CD14-positive monocyte (primary cell): ENCODE measurements at regions not wholly inside any gene's neighbourhood (a gene's known extent, or its start where the extent isn't known, plus 50 kb on each side); places are given as distances from the start of the nearest gene placed in this dataset.

Experiments used
- DNase-seq, 3 donors: peaks; one replicate each; pipeline ENCODE4 v3.0.0-alpha.2; 2011 to 2022
- H2AFZ ChIP-seq: 2 replicates; pipeline ENCODE4 v1.6.0; 2012; ENCODE audit warnings: mild to moderate bottlenecking, low read depth, low read length, inconsistent platforms; ENCODE audit not compliant: insufficient read depth, poor library complexity, severe bottlenecking
- H3K27ac ChIP-seq, 2 donors: 1 replicate in 1 of 2; 2 replicates in 1 of 2; pipeline ENCODE4 v1.5.1; 2012 to 2013; ENCODE audit warnings: low read length in 2 of 2, control low read depth in 1 of 2, inconsistent platforms in 1 of 2, low read depth in 1 of 2, mild to moderate bottlenecking in 1 of 2
- H3K27me3 ChIP-seq, 2 donors: one replicate each; pipeline versions ENCODE4 v1.6.0 to v1.6.1; 2011 to 2013; ENCODE audit warnings: low read length in 2 of 2; ENCODE audit not compliant: control insufficient read depth in 2 of 2, insufficient read depth in 2 of 2
- H3K36me3 ChIP-seq, 2 donors: replicated peaks in 1 of 2; 1 replicate in 1 of 2; 2 replicates in 1 of 2; pipeline versions ENCODE4 v1.5.1 to v1.6.1; 2012 to 2013; ENCODE audit warnings: low read length in 2 of 2, control low read depth in 1 of 2, inconsistent platforms in 1 of 2, mild to moderate bottlenecking in 1 of 2; ENCODE audit not compliant: insufficient read depth in 2 of 2, control insufficient read depth in 1 of 2
- H3K4me1 ChIP-seq, 2 donors: 1 replicate in 1 of 2; 2 replicates in 1 of 2; pipeline versions ENCODE4 v1.5.1 to v1.6.1; 2012 to 2013; ENCODE audit warnings: low read length in 2 of 2, control low read depth in 1 of 2, inconsistent platforms in 1 of 2, mild to moderate bottlenecking in 1 of 2, moderate library complexity in 1 of 2; ENCODE audit not compliant: insufficient read depth in 2 of 2, control insufficient read depth in 1 of 2
- H3K4me2 ChIP-seq: replicated peaks from 2 replicates; pipeline ENCODE3; 2012; ENCODE audit warnings: low read length, moderate library complexity, mild to moderate bottlenecking; ENCODE audit not compliant: poor library complexity, severe bottlenecking; ENCODE audit errors: extremely low read depth
- H3K4me3 ChIP-seq, 3 experiments: fragments of 200-600 bp in 1 of 3; sonication (generic) in 1 of 3; replicated peaks in 1 of 3; 1 replicate in 2 of 3; 2 replicates in 1 of 3; pipeline ENCODE4 v1.5.1; 2011 to 2013; ENCODE audit warnings: low read length in 3 of 3, mild to moderate bottlenecking in 3 of 3, control low read depth in 2 of 3, low read depth in 2 of 3, inconsistent platforms in 1 of 3, moderate library complexity in 1 of 3
- H3K79me2 ChIP-seq: 2 replicates; pipeline ENCODE4 v1.6.0; 2012; ENCODE audit warnings: mild to moderate bottlenecking, control low read depth, inconsistent platforms, low read length, moderate library complexity; ENCODE audit not compliant: insufficient read depth
- H3K9ac ChIP-seq: 2 replicates; pipeline ENCODE4 v1.6.0; 2017; ENCODE audit warnings: low read length, mild to moderate bottlenecking; ENCODE audit not compliant: insufficient read depth, poor library complexity, severe bottlenecking
- H3K9me3 ChIP-seq, 2 donors: replicated peaks in 1 of 2; 1 replicate in 1 of 2; 2 replicates in 1 of 2; pipeline versions ENCODE4 v1.5.1 to v1.6.1; 2012 to 2013; ENCODE audit warnings: low read length in 2 of 2, control low read depth in 1 of 2; ENCODE audit not compliant: control insufficient read depth in 1 of 2, insufficient read depth in 1 of 2
- H4K20me1 ChIP-seq: 2 replicates; pipeline ENCODE4 v1.6.0; 2012; ENCODE audit warnings: mild to moderate bottlenecking, low read length, control low read depth, moderate library complexity; ENCODE audit not compliant: insufficient read depth
- H3K27ac Mint-ChIP-seq, 7 donors: one replicate each; pipeline ENCODE4 v1.8.0; 2020; ENCODE audit warnings: mild to moderate bottlenecking in 7 of 7, mixed read lengths in 7 of 7, moderate library complexity in 6 of 7, inconsistent platforms in 2 of 7
- H3K27me3 Mint-ChIP-seq, 3 donors: one replicate each; pipeline ENCODE4 v1.8.0; 2021 to 2022; ENCODE audit warnings: low read depth in 3 of 3, mild to moderate bottlenecking in 3 of 3, mixed read lengths in 3 of 3, moderate library complexity in 3 of 3, inconsistent platforms in 1 of 3
- H3K36me3 Mint-ChIP-seq, 2 donors: one replicate each; pipeline ENCODE4 v1.8.0; 2020; ENCODE audit warnings: mixed read lengths in 2 of 2, inconsistent platforms in 1 of 2, mild to moderate bottlenecking in 1 of 2
- H3K4me1 Mint-ChIP-seq: one replicate; pipeline ENCODE4 v1.8.0; 2020; ENCODE audit warnings: mild to moderate bottlenecking, mixed read lengths
- H3K4me3 Mint-ChIP-seq, 2 donors: one replicate each; pipeline ENCODE4 v1.8.0; 2020; ENCODE audit warnings: mild to moderate bottlenecking in 2 of 2, mixed read lengths in 2 of 2, moderate library complexity in 1 of 2
- H3K9me3 Mint-ChIP-seq, 7 donors: one replicate each; pipeline ENCODE4 v1.8.0; 2020 to 2022; ENCODE audit warnings: mixed read lengths in 7 of 7, mild to moderate bottlenecking in 6 of 7, moderate library complexity in 6 of 7, inconsistent platforms in 2 of 7
- CTCF ChIP-seq: fragments of 200-600 bp; IDR thresholded peaks from one replicate; pipeline ENCODE4 v1.8.0; 2022; ENCODE audit warnings: antibody characterized with exemption, mild to moderate bottlenecking
- WGBS: methylation state at CpG from one replicate; pipeline ENCODE4 v1.1.5; 2013; ENCODE audit warnings: missing lambda C conversion rate; ENCODE audit not compliant: insufficient coverage; 5-methylcytosine and 5-hydroxymethylcytosine counted together
- intact Hi-C, 2 donors: fragments of 100-400 bp; cut with micrococcal nuclease; formaldehyde crosslinking; loops; one replicate each; pipeline versions ENCODE4 v1.15.0 to v1.15.1; 2023

GRCh38 chr2:12605936-12606335 is 110.8 kb upstream of the TRIB2 start:
- H3K36me3 ChIP-seq, result no peaks in the 10 kb centered on the region
- Mint-ChIP-seq H3K9me3 (peaks cover 0 to 2% (median 0%) of the 10 kb centered on the region in 7 donors), H3K4me1 (peaks cover 19% of the 10 kb centered on the region), H3K4me3 (no peak overlapping the region), H3K27me3 (peaks cover 2 to 10% (median 2%) of the 10 kb centered on the region in 3 donors), H3K27ac (no peak overlapping the region), H3K36me3 (no peaks in the 10 kb centered on the region)
- H3K4me1 ChIP-seq, result no peaks in the 10 kb centered on the region
- H3K9me3 ChIP-seq, result no peaks in the 10 kb centered on the region
- WGBS, result no CpG with 5 or more reads among the region's 2 CpGs
- no peak overlapping the region for H3K4me3 ChIP-seq
- H2AFZ ChIP-seq, result no peak overlapping the region
- H4K20me1 ChIP-seq, result no peaks in the 10 kb centered on the region
- intact Hi-C loops, result no loop called here
- H3K27ac ChIP-seq, result no peak overlapping the region
- no peaks in the 10 kb centered on the region for H3K79me2 ChIP-seq
- DNase-seq, result no peak
- no peaks in the 10 kb centered on the region for H3K27me3 ChIP-seq
- no peak for TF ChIP-seq CTCF
- no peak overlapping the region for H3K4me2 ChIP-seq
- no peak overlapping the region for H3K9ac ChIP-seq

- no peaks in the 10 kb centered on the region for H3K27me3 ChIP-seq
- H3K36me3 ChIP-seq, result no peaks in the 10 kb centered on the region
- H3K9ac ChIP-seq, result no peak overlapping the region
- no peaks in the 10 kb centered on the region for H3K79me2 ChIP-seq
- H3K27me3 Mint-ChIP-seq, result peaks cover 2 to 10% (median 2%) of the 10 kb centered on the region in 3 donors
- H2AFZ ChIP-seq, result no peak overlapping the region
- no peaks in the 10 kb centered on the region for H3K4me1 ChIP-seq
- WGBS, result 60% methylated on average over 3 of the region's 5 CpGs
- no peak overlapping the region for H3K4me3 ChIP-seq
- peaks cover 19% of the 10 kb centered on the region for H3K4me1 Mint-ChIP-seq
- H3K27ac Mint-ChIP-seq, result no peak overlapping the region
- peaks cover 0 to 2% (median 0%) of the 10 kb centered on the region in 7 donors for H3K9me3 Mint-ChIP-seq
- no peak overlapping the region for H3K4me3 Mint-ChIP-seq
- H4K20me1 ChIP-seq, result no peaks in the 10 kb centered on the region
- H3K4me2 ChIP-seq, result no peak overlapping the region
- no peak for DNase-seq
- intact Hi-C loops, result no loop called here
- TF ChIP-seq CTCF, result no peak
- no peak overlapping the region for H3K27ac ChIP-seq
- H3K9me3 ChIP-seq, result no peaks in the 10 kb centered on the region
- no peaks in the 10 kb centered on the region for H3K36me3 Mint-ChIP-seq
Measured at GRCh38 chr2:12606472-12607000, 110.2 kb upstream of the TRIB2 start.
